ENCODE measurements at regions not wholly inside any gene's neighbourhood (a gene's known extent, or its start where the extent isn't known, plus 50 kb on each side); places are given as distances from the start of the nearest gene placed in this dataset.

- H3K4me1 Mint-ChIP-seq (ENCODE audit: low read depth, unreplicated experiment), result no peaks in the 10 kb centered on the region
- no peaks in the 10 kb centered on the region for H3K27me3 Mint-ChIP-seq (ENCODE audit: insufficient read depth, unreplicated experiment)
- ChIA-PET POLR2A (no interaction called here), CTCF (no interaction called here)
- H3K36me3 Mint-ChIP-seq (ENCODE audit: insufficient read depth, unreplicated experiment), result no peaks in the 10 kb centered on the region
- peaks cover 8% of the 10 kb centered on the region for H3K9me3 Mint-ChIP-seq (ENCODE audit: unreplicated experiment)
- no peak overlapping the region for H3K4me3 ChIP-seq (ENCODE audit: low read depth, low read length)
- no peak overlapping the region for H3K4me3 Mint-ChIP-seq (ENCODE audit: unreplicated experiment)
- TF ChIP-seq CTCF (IDR thresholded peaks at IDR 0.05; ENCODE audit: insufficient read depth in 1 of 2, low read depth in 1 of 2, low read length in 1 of 2, severe bottlenecking in 1 of 2, unreplicated experiment in 1 of 2), result no peak
- intact Hi-C loops (cut with micrococcal nuclease; ENCODE audit: unreplicated experiment), result no loop called here
- no peaks in the 10 kb centered on the region for H3K27me3 ChIP-seq (replicated peaks; ENCODE audit: control insufficient read depth, insufficient read depth, low read length)
- no peaks in the 10 kb centered on the region for H3K9me3 ChIP-seq
- H3K4me1 ChIP-seq, result no peaks in the 10 kb centered on the region
- H3K27ac Mint-ChIP-seq (ENCODE audit: unreplicated experiment), result no peak overlapping the region
- H3K36me3 ChIP-seq (ENCODE audit: control insufficient read depth, insufficient read depth, low read length), result no peaks in the 10 kb centered on the region
- no TSS peak for BruUV-seq (replicated peaks)
- no peak for DNase-seq
These were observed 68.5 kb upstream of the SGO1 start for GRCh38 chr3:20254268-20255117.

GRCh38 chr3:20250786-20251185 is 64.8 kb upstream of the SGO1 start:
- Histone ChIP-seq H3K27me3 (replicated peaks; ENCODE audit: control insufficient read depth, insufficient read depth, low read length) (no peaks in the 10 kb centered on the region), H3K4me1 (no peaks in the 10 kb centered on the region), H3K4me3 (ENCODE audit: low read depth, low read length) (no peak overlapping the region), H3K36me3 (ENCODE audit: control insufficient read depth, insufficient read depth, low read length) (no peaks in the 10 kb centered on the region), H3K9me3 (no peaks in the 10 kb centered on the region)
- intact Hi-C loops (cut with micrococcal nuclease; ENCODE audit: unreplicated experiment), result no loop called here
- no peak for TF ChIP-seq CTCF (IDR thresholded peaks at IDR 0.05; ENCODE audit: insufficient read depth in 1 of 2, low read depth in 1 of 2, low read length in 1 of 2, severe bottlenecking in 1 of 2, unreplicated experiment in 1 of 2)
- POLR2A ChIA-PET, result no interaction called here
- no peaks in the 10 kb centered on the region for H3K4me1 Mint-ChIP-seq (ENCODE audit: low read depth, unreplicated experiment)
- no peak overlapping the region for H3K27ac Mint-ChIP-seq (ENCODE audit: unreplicated experiment)
- BruUV-seq (replicated peaks), result no TSS peak
- H3K4me3 Mint-ChIP-seq (ENCODE audit: unreplicated experiment), result no peak overlapping the region
- no peaks in the 10 kb centered on the region for H3K36me3 Mint-ChIP-seq (ENCODE audit: insufficient read depth, unreplicated experiment)
- peaks cover 8% of the 10 kb centered on the region for H3K9me3 Mint-ChIP-seq (ENCODE audit: unreplicated experiment)
- CTCF ChIA-PET, result no interaction called here
- no peak for DNase-seq
- no peaks in the 10 kb centered on the region for H3K27me3 Mint-ChIP-seq (ENCODE audit: insufficient read depth, unreplicated experiment)

GRCh38 chr3:20250314-20250713 is 64.3 kb upstream of the SGO1 start:
- Histone ChIP-seq H3K4me1 (no peaks in the 10 kb centered on the region), H3K36me3 (ENCODE audit: control insufficient read depth, insufficient read depth, low read length) (no peaks in the 10 kb centered on the region), H3K27me3 (replicated peaks; ENCODE audit: control insufficient read depth, insufficient read depth, low read length) (no peaks in the 10 kb centered on the region), H3K4me3 (ENCODE audit: low read depth, low read length) (no peak overlapping the region), H3K9me3 (no peaks in the 10 kb centered on the region)
- TF ChIP-seq CTCF (IDR thresholded peaks at IDR 0.05; ENCODE audit: insufficient read depth in 1 of 2, low read depth in 1 of 2, low read length in 1 of 2, severe bottlenecking in 1 of 2, unreplicated experiment in 1 of 2), result no peak
- Mint-ChIP-seq H3K9me3 (ENCODE audit: unreplicated experiment) (peaks cover 4% of the 10 kb centered on the region), H3K27ac (ENCODE audit: unreplicated experiment) (no peak overlapping the region), H3K27me3 (ENCODE audit: insufficient read depth, unreplicated experiment) (no peaks in the 10 kb centered on the region), H3K4me1 (ENCODE audit: low read depth, unreplicated experiment) (no peaks in the 10 kb centered on the region), H3K36me3 (ENCODE audit: insufficient read depth, unreplicated experiment) (no peaks in the 10 kb centered on the region), H3K4me3 (ENCODE audit: unreplicated experiment) (no peak overlapping the region)
- intact Hi-C loops (cut with micrococcal nuclease; ENCODE audit: unreplicated experiment), result no loop called here
- no peak for DNase-seq
- ChIA-PET CTCF (no interaction called here), POLR2A (no interaction called here)
- no TSS peak for BruUV-seq (replicated peaks)

Measured in Caco-2 (cell line).